Ovary (tissue), 7 donors: ENCODE measurements at regions not wholly inside any gene's neighbourhood (a gene's known extent, or its start where the extent isn't known, plus 50 kb on each side); places are given as distances from the start of the nearest gene placed in this dataset. TPM values are rescaled to one million over a fixed set of nuclear protein-coding genes. Genes with fewer than 3 reads are reported as not detected.

ENCODE experiments used
- DNase-seq, 5 donors: peaks; one replicate each; pipeline ENCODE4 v3.0.0-alpha.2; 2019 to 2020
- H3K27ac ChIP-seq, 2 donors: fragments of 200-600 bp; one replicate each; pipeline versions ENCODE4 v1.5.1 to v1.8.0; 2019 to 2022
- H3K27me3 ChIP-seq: fragments of 200-600 bp; one replicate; pipeline ENCODE4 v1.8.0; 2022
- H3K36me3 ChIP-seq: fragments of 200-600 bp; sonication (generic); one replicate; pipeline ENCODE4 v1.5.1; 2019
- H3K4me1 ChIP-seq: one replicate; pipeline ENCODE4 v1.8.1; 2013; ENCODE audit warnings: mild to moderate bottlenecking, moderate library complexity; ENCODE audit not compliant: insufficient read depth
- H3K4me3 ChIP-seq: fragments of 200-600 bp; sonication (generic); one replicate; pipeline ENCODE4 v1.5.1; 2017
- H3K9me3 ChIP-seq, 2 donors: fragments of 200-600 bp in 1 of 2; sonication (generic) in 1 of 2; one replicate each; pipeline versions ENCODE4 v1.5.1 to v1.8.1; 2013 to 2019; ENCODE audit warnings: mild to moderate bottlenecking in 1 of 2, moderate library complexity in 1 of 2
- CTCF ChIP-seq, 3 donors: fragments of 450-650 bp in 2 of 3; fragments of 200-600 bp in 1 of 3; IDR thresholded peaks; one replicate each; pipeline versions ENCODE4 v1.5.1 to v1.8.0; 2016 to 2022; ENCODE audit warnings: antibody characterized with exemption in 3 of 3, mild to moderate bottlenecking in 1 of 3
- EP300 ChIP-seq: sonication (generic); formaldehyde crosslinking; IDR thresholded peaks from one replicate; pipeline ENCODE4 v1.6.1; 2017; ENCODE audit warnings: antibody characterized with exemption
- POLR2A ChIP-seq: fragments of 450-650 bp; IDR thresholded peaks from one replicate; pipeline ENCODE4 v1.6.1; 2017; ENCODE audit warnings: antibody characterized with exemption, mild to moderate bottlenecking, moderate library complexity
- WGBS, 3 donors: extraction: QIAGEN DNeasy Blood & Tissue Kit in 1 of 3; methylation state at CpG; one replicate each; pipeline versions ENCODE4 v1.1.5 to v1.1.7; 2013 to 2017; 5-methylcytosine and 5-hydroxymethylcytosine counted together
- intact Hi-C, 4 donors: fragments of 100-400 bp; cut with DNase I; formaldehyde crosslinking; loops; one replicate each; pipeline versions ENCODE4 v1.11.0 to v1.15.1; 2022 to 2023
- microRNA-seq, 3 donors: library from miRNA; unstranded; fragments of <30 nt; microRNA quantifications; one replicate each; pipeline versions ENCODE4 to v1.2.0, GENCODE V29; 2019 to 2020
- small RNA-seq: library from RNA; depleted of rRNA; stranded (forward); fragments of <200 nt; gene quantifications from one replicate; pipeline ENCODE3, GENCODE V24; 2016
- donor health status: DM: no; HTN: no; CAD: no; lungs with moderate emphysema.
- donor health status: DM: no; HTN: no; CAD: no.
- donor health status: Bipolar disorder and iron deficiency.
- donor health status: DM: no; HTN: no; CAD: no.
- donor health status: DM: yes; HTN: yes; CAD: no.

- no peaks in the 10 kb centered on the region for H3K4me1 ChIP-seq
- 63 to 77% (median 76%) methylated on average over 1 of the region's 1 CpG for WGBS, 3 donors
These were observed 2162.7 kb downstream of the NCAM2 start for GRCh38 chr21:23160914-23161313.

GRCh38 chr21:23162198-23162946 is 2164.2 kb downstream of the NCAM2 start:
- WGBS, 3 donors, result 53 to 57% (median 56%) methylated on average over 4 of the region's 4 CpGs
- TF ChIP-seq CTCF (IDR thresholded peaks at IDR 0.05), result no peak
- TF ChIP-seq POLR2A, result no peak
- no peak for TF ChIP-seq EP300
- DNase-seq, result no peak
- Histone ChIP-seq H3K4me3 (no peak overlapping the region), H3K9me3 (no peaks in the 10 kb centered on the region), H3K36me3 (no peaks in the 10 kb centered on the region), H3K4me1 (no peaks in the 10 kb centered on the region), H3K27ac (no peak overlapping the region), H3K27me3 (no peaks in the 10 kb centered on the region)
- intact Hi-C loops, result no loop called here

More at GRCh38 chr21:23160914-23161313, 2162.7 kb downstream of the NCAM2 start:
- Histone ChIP-seq H3K27me3 (no peaks in the 10 kb centered on the region), H3K9me3 (no peaks in the 10 kb centered on the region), H3K27ac (no peak overlapping the region), H3K36me3 (no peaks in the 10 kb centered on the region), H3K4me3 (no peak overlapping the region)
- no peak for DNase-seq
- TF ChIP-seq EP300 (no peak), POLR2A (no peak), CTCF (IDR thresholded peaks at IDR 0.05) (no peak)
- intact Hi-C loops, result no loop called here

Small RNA genes in the stretch of these regions (microRNA-seq; reads per million reads assigned to microRNA genes)
- gene MIR6130, result 0 reads per million in 3 donors

Small RNA genes in the stretch of these regions (small RNA-seq; reads per million reads assigned to genes)
- gene MIR6130, result not detected
- gene RNU4-45P, result not detected
